Astrocyte of the hippocampus (primary cell): ENCODE measurements at regions not wholly inside any gene's neighbourhood (a gene's known extent, or its start where the extent isn't known, plus 50 kb on each side); places are given as distances from the start of the nearest gene placed in this dataset.
"Not testable (repeated sequence)": the region's sequence is repeated elsewhere in the genome, so short reads cannot be mapped to it uniquely, and the experiment has no call there.

Experiments
- DNase-seq: peaks from one replicate; pipeline ENCODE4 v3.0.0; 2011; ENCODE audit warnings: low read depth, low spot score

DNA sequence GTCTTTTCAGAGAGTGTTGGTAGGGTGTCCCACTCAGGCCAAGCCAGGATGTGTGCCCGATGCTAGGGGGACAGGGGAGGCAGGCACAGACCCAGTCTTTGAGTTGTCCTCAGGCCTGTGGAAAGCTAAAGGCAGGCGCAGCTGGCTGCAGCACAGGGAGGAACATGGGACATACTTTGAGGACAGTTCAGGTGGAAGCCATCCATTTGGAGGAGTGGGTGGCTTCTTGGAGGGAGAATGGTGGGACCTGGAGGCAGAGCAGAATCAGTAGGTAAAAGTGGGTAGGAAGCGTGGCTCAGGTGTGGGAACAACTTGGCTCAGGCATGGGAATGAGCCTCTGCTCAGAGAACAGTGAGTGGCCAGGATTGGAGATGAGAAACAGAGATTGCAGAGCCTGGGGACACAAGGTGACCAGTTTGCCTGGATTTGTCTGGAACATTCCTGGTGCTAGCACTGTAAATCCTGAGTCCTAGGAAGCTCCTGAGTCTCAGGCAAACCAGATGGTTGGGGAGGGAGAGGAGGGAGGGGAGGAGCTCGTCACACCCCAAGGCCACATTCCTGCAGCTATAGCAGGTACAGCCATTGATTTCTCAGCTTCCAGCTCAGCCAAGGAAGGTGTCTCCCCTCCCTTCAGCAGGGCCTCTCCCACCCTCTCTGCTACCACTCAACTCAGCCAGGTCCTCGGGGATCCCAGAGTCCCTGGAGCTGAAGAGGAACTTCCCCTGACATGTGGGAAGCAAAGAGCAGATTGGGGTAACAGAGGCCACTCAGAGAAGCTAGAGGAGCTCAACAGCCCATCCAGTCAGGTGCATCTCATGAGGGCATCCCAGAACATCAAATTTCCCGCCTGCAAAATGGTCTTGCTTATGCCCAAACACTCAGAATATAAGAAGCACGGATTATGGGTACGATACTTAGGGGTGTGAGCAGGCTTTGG is 65.2 kb upstream of the TINAGL1 start:
- no peak for DNase-seq

DNA sequence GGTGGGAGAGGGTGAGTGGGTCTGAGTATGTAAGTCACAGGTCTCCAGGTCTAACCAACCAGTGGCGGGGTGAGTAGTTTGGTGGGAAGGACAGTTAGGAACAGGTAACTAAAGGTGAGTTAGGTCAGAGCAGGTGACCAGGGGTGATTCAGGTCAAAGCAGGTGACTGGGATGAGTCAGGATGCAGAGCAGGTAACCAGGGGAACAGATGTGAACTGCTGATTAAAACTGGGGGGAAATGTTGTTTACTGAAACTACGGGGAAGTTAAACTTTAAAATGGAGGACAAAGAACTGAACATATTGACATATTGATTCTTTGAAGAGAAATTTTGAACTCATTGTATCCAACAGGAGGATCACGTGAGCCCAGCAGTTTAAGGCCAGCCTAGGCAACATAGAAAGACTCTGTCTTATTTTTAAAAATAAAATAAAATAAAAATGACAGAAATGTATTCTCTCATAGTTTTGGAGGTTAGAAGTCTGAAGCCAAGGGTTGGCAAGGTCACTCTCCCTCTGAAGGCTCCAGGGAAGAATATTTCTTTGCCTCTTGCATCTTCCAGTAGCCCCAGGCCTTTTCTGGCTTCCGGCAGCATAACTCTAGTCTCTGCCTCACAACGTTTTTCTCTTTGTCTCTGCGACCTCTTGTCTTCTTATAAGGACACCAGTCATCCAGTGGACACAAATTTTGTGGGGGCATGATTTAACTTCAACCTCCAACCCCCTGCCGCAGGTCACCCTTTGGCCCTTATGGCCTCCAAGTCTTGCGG is 64.3 kb upstream of the TINAGL1 start:
- no peak for DNase-seq

DNA sequence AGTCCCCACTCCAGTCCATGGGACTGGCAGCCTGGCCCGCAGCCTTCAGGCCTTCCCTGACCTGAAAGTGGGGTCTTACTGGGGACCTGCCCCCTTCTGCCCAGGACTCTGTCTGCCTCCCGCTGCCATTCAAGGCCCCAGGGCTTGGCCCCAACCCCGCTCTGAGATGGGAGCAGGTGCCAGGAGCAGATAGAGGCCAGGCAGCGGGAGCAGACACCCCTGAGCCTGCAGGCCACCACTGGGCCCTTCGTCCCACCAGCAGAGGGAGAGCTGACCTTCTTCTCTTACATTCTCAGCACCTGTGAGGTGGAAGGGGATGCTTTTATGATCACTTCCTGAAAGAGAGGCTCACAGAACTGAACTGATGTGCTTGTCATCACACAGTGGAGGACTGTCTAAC is 62.2 kb upstream of the TINAGL1 start:
- no peak for DNase-seq

DNA sequence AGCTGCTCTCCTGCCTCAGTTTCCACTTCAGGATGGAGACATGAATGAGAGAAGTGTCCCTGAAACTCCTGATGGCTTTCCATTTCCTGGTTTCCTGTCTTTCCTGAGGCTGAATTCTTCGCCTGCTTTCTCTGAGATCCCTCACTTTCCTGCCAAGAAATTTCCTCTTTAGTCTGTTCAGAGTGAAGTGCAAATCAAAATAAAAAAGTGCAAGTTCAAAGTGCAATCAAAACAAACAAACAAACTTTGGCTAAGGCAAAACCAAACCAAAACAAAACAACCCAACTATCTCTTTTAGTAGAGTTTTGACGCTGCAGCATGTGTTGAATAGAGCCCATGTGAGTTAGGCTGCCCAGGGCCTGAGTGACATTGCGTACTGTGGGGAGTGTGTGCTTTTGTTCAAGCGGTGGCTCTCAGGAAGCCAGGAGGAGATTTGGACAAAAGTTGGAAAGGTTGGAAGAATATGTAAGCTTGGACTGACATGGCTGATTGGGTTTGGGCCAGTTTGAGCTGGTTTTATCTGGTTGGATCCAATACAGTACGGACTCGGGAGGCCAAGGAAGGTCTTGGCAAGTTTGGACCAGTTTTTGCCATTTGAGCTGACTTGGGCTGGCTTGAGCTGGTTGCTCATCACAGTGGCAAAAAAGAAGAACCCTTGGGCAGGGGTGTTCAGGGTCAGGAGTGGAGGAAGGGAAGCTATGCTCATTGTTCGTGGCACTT is 61.1 kb upstream of the TINAGL1 start:
- no peak for DNase-seq

DNA sequence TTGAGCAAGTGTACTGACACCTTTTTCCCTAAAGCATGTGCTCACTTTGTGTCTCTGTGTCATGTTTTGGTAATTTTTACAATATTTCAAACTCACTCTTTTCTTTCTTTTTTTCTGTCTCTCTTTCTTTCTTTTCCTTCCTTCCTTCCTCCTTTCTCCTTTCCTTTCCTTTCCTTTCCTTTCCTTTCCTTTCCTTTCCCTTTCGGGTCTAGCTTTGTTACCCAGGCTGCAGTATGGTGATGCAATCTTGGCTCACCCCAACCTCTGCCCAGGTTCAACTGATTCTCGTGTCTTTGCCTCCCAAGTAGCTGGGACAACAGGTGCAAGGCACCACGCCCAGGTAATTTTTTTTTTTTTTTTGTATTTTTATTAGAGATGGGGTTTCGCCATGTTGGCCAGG is 60.4 kb upstream of the TINAGL1 start:
- no peak for DNase-seq

DNA sequence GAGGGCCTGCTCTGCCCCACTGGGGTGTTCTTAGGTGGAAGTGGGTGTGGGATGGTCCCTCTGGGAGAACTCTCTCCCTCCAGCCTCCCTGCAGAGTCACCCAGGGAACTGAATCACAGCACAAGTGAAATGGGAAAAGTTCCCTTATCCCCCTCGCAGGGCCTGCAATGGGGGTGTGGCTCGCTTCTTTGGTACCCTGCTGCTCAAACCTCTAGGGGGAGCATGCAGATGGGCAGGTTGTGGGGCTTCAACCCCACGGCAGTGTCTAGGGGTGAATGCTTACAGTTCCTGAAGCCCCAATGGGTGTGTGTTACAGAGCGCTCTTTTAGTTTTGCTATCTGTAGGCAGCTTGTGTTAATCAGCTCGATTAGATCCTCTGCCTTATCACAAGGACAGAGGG is 59.0 kb upstream of the TINAGL1 start:
- DNase-seq: no peak

DNA sequence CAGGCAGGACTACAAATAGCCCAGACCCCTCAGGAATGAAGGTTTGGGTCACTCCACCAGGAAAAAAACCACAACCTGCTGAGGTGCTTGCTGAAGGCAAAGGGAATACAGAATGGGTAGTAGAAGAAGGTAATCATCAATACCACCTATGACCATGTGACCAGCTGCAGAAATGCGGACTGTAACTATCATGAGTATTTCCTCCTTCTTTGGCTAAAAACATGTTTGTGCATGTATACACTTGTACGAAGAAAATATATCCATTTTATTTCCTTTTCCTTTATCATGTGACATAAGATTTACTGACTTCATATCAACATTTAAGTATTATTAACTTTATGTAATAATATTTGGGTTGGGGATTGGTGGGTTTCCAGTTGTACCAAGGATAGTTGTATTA is 58.3 kb upstream of the TINAGL1 start:
- not testable (repeated sequence) for DNase-seq

DNA sequence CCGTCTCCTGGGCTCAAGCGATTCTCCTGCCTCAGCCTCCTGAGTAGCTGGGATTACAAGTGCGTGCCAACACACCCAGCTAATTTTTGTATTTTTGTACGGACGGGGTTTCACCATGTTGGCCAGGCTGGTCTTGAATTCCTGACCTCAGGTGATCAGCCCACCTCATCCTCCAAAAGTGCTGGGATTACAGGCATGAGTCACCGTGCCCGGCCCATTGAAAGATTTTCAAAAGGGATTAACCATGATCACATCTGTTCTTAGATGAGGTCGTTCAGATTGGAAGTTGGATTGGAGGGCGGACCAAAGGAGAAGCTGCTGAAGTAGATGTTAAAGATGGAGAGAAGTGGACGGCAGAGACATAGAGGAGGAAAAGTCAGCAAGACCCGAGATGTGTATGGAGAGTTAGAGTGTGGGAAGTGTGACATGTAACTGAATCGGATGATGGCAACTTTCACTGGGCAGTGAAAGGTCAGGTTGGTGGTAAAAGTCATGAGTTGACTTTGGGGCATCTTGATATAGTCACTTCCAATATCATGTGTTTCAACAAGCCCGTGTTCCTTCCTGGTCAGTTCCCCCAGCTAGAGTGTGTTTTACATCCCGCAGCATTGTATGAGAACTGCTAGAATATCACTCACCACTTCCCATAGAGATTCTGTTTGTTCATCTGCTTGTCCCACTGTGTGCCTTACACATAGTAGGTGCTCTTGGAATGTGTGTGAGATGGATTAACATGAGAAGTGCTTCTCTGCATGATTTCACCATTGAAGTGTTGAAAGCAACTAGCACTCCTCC is 54.4 kb upstream of the TINAGL1 start:
- DNase-seq: no peak

DNA sequence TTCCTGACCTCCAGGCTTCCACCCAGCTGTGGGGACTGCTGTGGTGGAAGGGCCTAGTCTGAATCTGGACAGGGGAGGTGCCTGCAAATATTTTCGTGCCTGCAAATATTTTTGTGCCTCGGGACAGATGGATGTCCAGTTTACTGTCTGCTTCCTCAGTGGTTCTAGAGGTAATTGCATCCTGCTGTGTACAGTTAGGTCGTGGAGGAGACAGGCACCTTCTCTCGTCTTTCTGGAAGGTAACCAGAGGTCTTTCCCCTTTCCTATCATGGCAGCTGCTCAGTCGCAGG is 53.8 kb upstream of the TINAGL1 start:
- DNase-seq: no peak

DNA sequence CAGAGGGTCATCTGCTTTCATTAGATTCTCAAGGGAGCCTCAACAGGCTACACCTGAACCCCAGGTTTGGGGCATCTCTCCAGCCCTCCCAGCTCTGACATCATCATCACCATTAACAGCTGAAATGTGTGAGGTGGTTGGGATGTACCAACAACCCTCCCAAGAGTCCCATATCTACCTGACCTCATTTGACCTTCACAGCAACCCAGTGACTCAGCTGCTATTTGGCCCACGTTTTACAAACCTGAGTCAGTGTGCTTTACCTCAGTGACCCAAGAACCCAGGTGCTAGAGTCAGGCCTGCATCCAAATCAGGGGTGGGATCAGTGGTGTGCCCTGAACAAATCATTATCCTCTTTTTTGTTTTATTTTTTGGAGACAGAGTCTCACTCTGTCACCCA is 53.3 kb upstream of the TINAGL1 start:
- no peak for DNase-seq

DNA sequence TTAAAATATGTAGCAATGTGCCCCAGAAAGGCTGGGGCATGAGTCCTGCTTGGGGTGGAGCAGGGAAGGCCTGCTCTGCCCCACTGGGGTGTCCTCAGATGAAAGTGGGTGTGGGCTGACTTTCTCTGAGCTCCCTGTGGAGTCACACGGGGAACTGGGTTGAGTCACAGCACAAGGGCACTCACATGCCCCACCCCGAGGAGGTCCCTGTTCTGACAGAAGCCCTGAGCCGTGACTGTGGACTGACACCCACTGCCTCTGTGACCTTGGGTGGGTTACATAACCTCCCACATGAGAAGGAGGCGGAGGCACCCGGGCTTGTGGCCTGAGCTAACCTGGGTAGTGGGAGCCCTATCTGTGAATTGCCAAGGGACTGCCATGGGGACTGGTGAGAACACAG is 52.5 kb upstream of the TINAGL1 start:
- no peak for DNase-seq

DNA sequence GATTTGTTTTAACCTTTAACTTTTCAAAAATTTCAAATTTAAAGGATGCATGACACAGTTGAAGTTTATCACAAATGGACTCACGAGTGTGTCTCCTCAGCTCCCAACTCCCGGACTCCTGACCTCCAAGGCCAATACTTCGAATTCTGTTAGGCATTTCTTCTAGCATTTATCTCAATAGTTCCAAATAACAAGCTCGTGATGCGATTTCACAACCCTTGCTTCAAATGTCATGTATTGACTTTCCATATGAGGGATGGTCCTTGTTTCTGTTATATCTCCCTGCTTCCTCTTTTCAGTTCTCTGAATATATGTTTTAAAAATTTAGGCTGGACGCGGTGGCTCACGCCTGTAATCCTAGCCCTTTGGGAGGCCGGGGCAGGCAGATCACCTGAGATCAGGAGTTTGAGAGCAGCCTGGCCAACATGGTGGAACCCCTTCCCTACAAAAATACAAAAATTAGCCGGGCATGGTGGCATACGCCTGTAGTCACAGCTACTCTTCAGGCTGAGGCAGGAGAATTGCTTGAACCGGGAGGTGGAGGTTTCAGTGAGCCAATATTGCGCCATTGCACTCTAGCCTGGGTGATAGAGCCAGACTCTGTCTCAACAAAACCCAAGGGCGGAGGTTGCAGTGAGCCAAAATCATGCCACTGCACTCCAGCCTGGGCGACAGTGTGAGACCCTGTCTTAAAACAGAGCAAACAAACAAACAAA is 52.0 kb upstream of the TINAGL1 start:
- DNase-seq: no peak
